K562 (cell line): ENCODE measurements at regions not wholly inside any gene's neighbourhood (a gene's known extent, or its start where the extent isn't known, plus 50 kb on each side); places are given as distances from the start of the nearest gene placed in this dataset.
A peak's percentile ranks its signal among the peaks of the same experiment; 100 is the strongest.

ENCODE experiments used
- ATAC-seq: fragments of 200-7000 bp; cut with Tn5 transposase; 3 replicates; pipeline ENCODE4 v1.9.1; 2020; ENCODE audit warnings: moderate library complexity
- BruUV-seq: library from RNA; stranded (reverse); fragments of 400-500 nt; replicated peaks from 2 replicates; lab custom pipeline; 2021; lab: Mats Ljungman, UMichigan
- CTCF ChIA-PET: fragments of 300-600 bp; formaldehyde crosslinking; extraction: SDS; loops from one replicate; lab custom pipeline; 2021; ENCODE audit warnings: low intra/inter-chr PET ratio; lab: Yijun Ruan, JAX
- POLR2A ChIA-PET: fragments of 300-600, 350-650 bp; sonication (Branson Sonifier 250); formaldehyde crosslinking; extraction: SDS; loops from one replicate; lab custom pipeline; 2021; ENCODE audit warnings: antibody characterized with exemption, inconsistent platforms; lab: Yijun Ruan, JAX
- DNase-seq, 4 experiments: peaks; one replicate each; pipeline versions ENCODE4 v3.0.0 to v3.0.0-alpha.2; 2011 to 2018; ENCODE audit warnings: low spot score in 3 of 4, mixed read lengths in 3 of 4; ENCODE audit errors: extremely low read depth in 1 of 4
- FAIRE-seq: peaks from 2 replicates; lab custom pipeline; 2011; peaks lifted over from hg19 to GRCh38; lab: Jason Lieb, UNC
- H2AFZ ChIP-seq: 2 replicates; pipeline ENCODE4 v1.6.0; 2011; ENCODE audit warnings: low read depth, low read length, control low read depth, inconsistent platforms
- H3K27ac ChIP-seq: fragments of 200-600 bp; 3 replicates; pipeline ENCODE4 v1.8.0; 2011; ENCODE audit warnings: low read depth, mild to moderate bottlenecking, control low read depth, inconsistent platforms, low read length, moderate library complexity, mixed read lengths; ENCODE audit errors: extremely low read depth
- H3K27me3 ChIP-seq, 2 experiments: fragments of 300-600 bp in 1 of 2; 2 replicates in 1 of 2; 3 replicates in 1 of 2; pipeline versions ENCODE4 v1.6.0 to v1.8.0; 2011; ENCODE audit warnings: inconsistent platforms in 2 of 2, low read length in 2 of 2, mild to moderate bottlenecking in 1 of 2, mixed read lengths in 1 of 2, moderate library complexity in 1 of 2; ENCODE audit not compliant: control insufficient read depth in 2 of 2, insufficient read depth in 2 of 2
- H3K36me3 ChIP-seq: fragments of 300-600 bp; 3 replicates; pipeline ENCODE4 v1.8.0; 2011; ENCODE audit warnings: mild to moderate bottlenecking, low read length, inconsistent platforms; ENCODE audit not compliant: control insufficient read depth, insufficient read depth
- H3K4me1 ChIP-seq, 2 experiments: fragments of 200-600 bp in 1 of 2; replicated peaks in 1 of 2; 2 replicates in 1 of 2; 3 replicates in 1 of 2; pipeline versions ENCODE4 v1.5.1 to v1.8.0; 2011; ENCODE audit warnings: inconsistent platforms in 2 of 2, low read length in 2 of 2, mild to moderate bottlenecking in 1 of 2, mixed read lengths in 1 of 2, moderate library complexity in 1 of 2; ENCODE audit not compliant: control insufficient read depth in 2 of 2, insufficient read depth in 2 of 2
- H3K4me2 ChIP-seq: 2 replicates; pipeline ENCODE4 v1.6.1; 2011; ENCODE audit warnings: low read length, control low read depth, inconsistent platforms, mixed read lengths; ENCODE audit not compliant: insufficient read depth
- H3K4me3 ChIP-seq: fragments of 200-600 bp; sonication (generic), shearing (Covaris generic); 2 replicates; pipeline ENCODE4 v1.5.1; 2016; ENCODE audit warnings: control low read depth, inconsistent platforms
- H3K79me2 ChIP-seq: fragments of 200-600 bp; 3 replicates; pipeline ENCODE4 v1.8.0; 2011; ENCODE audit warnings: low read length, inconsistent platforms; ENCODE audit not compliant: control insufficient read depth, insufficient read depth
- H3K9ac ChIP-seq, 2 experiments: 2 replicates each; pipeline versions ENCODE4 v1.6.0 to v1.6.1; 2011; ENCODE audit warnings: low read depth in 2 of 2, low read length in 2 of 2, control low read depth in 1 of 2, inconsistent platforms in 1 of 2, mild to moderate bottlenecking in 1 of 2, mixed read lengths in 1 of 2; ENCODE audit not compliant: insufficient read depth in 1 of 2
- H3K9me1 ChIP-seq: one replicate; pipeline ENCODE4 v1.6.0; 2011; ENCODE audit warnings: inconsistent platforms, mild to moderate bottlenecking, low read length, moderate library complexity; ENCODE audit not compliant: control insufficient read depth, insufficient read depth
- H3K9me3 ChIP-seq: replicated peaks from 2 replicates; pipeline ENCODE4 v1.5.1; 2011; ENCODE audit warnings: low read depth, low read length, inconsistent platforms; ENCODE audit not compliant: control insufficient read depth, insufficient read depth
- H4K20me1 ChIP-seq: replicated peaks from 2 replicates; pipeline ENCODE4 v1.6.1; 2011; ENCODE audit warnings: low read length, inconsistent platforms, mixed read lengths; ENCODE audit not compliant: control insufficient read depth, insufficient read depth
- ETV1 ChIP-seq: fragments of 450-650 bp; conservative IDR thresholded peaks from 2 replicates; pipeline ENCODE4 v1.6.1; 2016; ENCODE audit warnings: missing genetic modification characterization, control low read depth, low read depth, missing compliant biosample characterization
- GMEB1 ChIP-seq: fragments of 250-450 bp; sonication (Bioruptor Pico); IDR thresholded peaks from 2 replicates; pipeline ENCODE4 v1.4.0; 2020; ENCODE audit warnings: mild to moderate bottlenecking
- GTF2E2 ChIP-seq: fragments of 200-800 bp; sonication (Bioruptor generic); IDR thresholded peaks from 2 replicates; pipeline ENCODE4 v1.6.1; 2016; ENCODE audit warnings: missing genetic modification characterization, missing compliant biosample characterization
- KDM1A ChIP-seq, 2 experiments: fragments of 450-650 bp; IDR thresholded peaks; 2 replicates each; pipeline ENCODE4 v1.6.1; 2016; ENCODE audit warnings: mild to moderate bottlenecking in 2 of 2
- MEIS2 ChIP-seq: fragments of 450-650 bp; IDR thresholded peaks from 2 replicates; pipeline ENCODE4 v1.6.1; 2014; ENCODE audit warnings: mild to moderate bottlenecking; ENCODE audit not compliant: partially characterized antibody
- OTX1 ChIP-seq: fragments of 450-650 bp; formaldehyde crosslinking; IDR thresholded peaks from 2 replicates; pipeline ENCODE4 v1.4.0; 2022; ENCODE audit warnings: mild to moderate bottlenecking
- YY1 ChIP-seq, 3 experiments: IDR thresholded peaks; 2 replicates each; pipeline ENCODE4 v1.6.1; 2011; ENCODE audit warnings: low read length in 2 of 3, mild to moderate bottlenecking in 2 of 3, moderate library complexity in 2 of 3, borderline replicate concordance in 1 of 3, control low read depth in 1 of 3, low read depth in 1 of 3; ENCODE audit not compliant: insufficient read depth in 3 of 3, insufficient replicate concordance in 2 of 3, control insufficient read depth in 1 of 3, insufficient read length in 1 of 3; ENCODE audit errors: extremely low read depth in 1 of 3
- ZNF589 ChIP-seq: fragments of 200-800 bp; sonication (Bioruptor generic); IDR thresholded peaks from 2 replicates; pipeline ENCODE4 v1.6.1; 2016; ENCODE audit warnings: low read depth, missing genetic modification characterization, missing compliant biosample characterization
- WGBS: fragments of 100-300 bp; shearing (Covaris generic); methylation state at CpG from one replicate; pipeline ENCODE4 v1.1.6; 2016; ENCODE audit warnings: low coverage, mixed read lengths; ENCODE audit not compliant: insufficient coverage; ENCODE audit errors: missing lambda C conversion rate; 5-methylcytosine and 5-hydroxymethylcytosine counted together
- in situ Hi-C: fragments of 300-500 bp; cut with MboI; formaldehyde crosslinking; loops from 4 replicates; pipeline ENCODE4 v1.15.0; 2018; ENCODE audit warnings: inconsistent platforms, mixed read lengths
- intact Hi-C: fragments of 100-400 bp; cut with micrococcal nuclease; formaldehyde crosslinking; loops from 2 replicates; pipeline ENCODE4 v1.14.2; 2022
- TF ChIP-seq, protein P1 (sequence below): fragments of 450-650 bp; formaldehyde crosslinking; IDR thresholded peaks from 2 replicates; pipeline ENCODE4 v1.4.0; 2022; ENCODE audit warnings: mild to moderate bottlenecking, moderate library complexity

- CTCF ChIA-PET, result no interaction called here
- WGBS, result 7% methylated on average over 12 of the region's 13 CpGs
- Histone ChIP-seq H3K4me3 (peak overlapping the region; percentile 42), H4K20me1 (no peaks in the 10 kb centered on the region), H2AFZ (peak overlapping the region; percentile 63), H3K9me1 (no peaks in the 10 kb centered on the region), H3K4me1 (peaks cover 53 to 56% of the 10 kb centered on the region in 2 experiments), H3K9ac (peak overlapping the region; percentile 53 to 85), H3K27me3 (no peaks in the 10 kb centered on the region), H3K79me2 (no peaks in the 10 kb centered on the region), H3K36me3 (no peaks in the 10 kb centered on the region), H3K27ac (peak overlapping the region; percentile 88), H3K4me2 (peak overlapping the region; percentile 71), H3K9me3 (no peaks in the 10 kb centered on the region)
- FAIRE-seq (peak; percentile 72), ATAC-seq (peak; percentile 3; the same call in 1 of the 3 replicates), DNase-seq (peak in 1 of 4 experiments; percentile 24)
- in situ Hi-C loops, result no loop called here
- BruUV-seq, result TSS peak; percentile 80
- intact Hi-C loops, result loop anchor here (5.0 kb wide), 1 partner anchor 38 kb away; no protein-coding TSS in a partner anchor
- POLR2A ChIA-PET, result interaction anchor here (1.2 kb wide), 1 partner anchor 8 kb away, joined by 6 read pairs; no protein-coding TSS in a partner anchor
- TF ChIP-seq YY1 (IDR thresholded peaks at IDR 0.05; ENCODE audit: borderline replicate concordance in 1 of 3, control insufficient read depth in 1 of 3, extremely low read depth in 1 of 3, insufficient read depth in 3 of 3, insufficient read length in 1 of 3, insufficient replicate concordance in 2 of 3, low read depth in 1 of 3, low read length in 2 of 3), result peak in 2 of 3 experiments; percentile 3 to 20
- TF ChIP-seq, protein P1, sequence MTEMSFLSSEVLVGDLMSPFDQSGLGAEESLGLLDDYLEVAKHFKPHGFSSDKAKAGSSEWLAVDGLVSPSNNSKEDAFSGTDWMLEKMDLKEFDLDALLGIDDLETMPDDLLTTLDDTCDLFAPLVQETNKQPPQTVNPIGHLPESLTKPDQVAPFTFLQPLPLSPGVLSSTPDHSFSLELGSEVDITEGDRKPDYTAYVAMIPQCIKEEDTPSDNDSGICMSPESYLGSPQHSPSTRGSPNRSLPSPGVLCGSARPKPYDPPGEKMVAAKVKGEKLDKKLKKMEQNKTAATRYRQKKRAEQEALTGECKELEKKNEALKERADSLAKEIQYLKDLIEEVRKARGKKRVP (CRISPR knock-in tag), result peak; percentile 43; the same call in 1 of the 2 replicates
- no peak for TF ChIP-seq OTX1 (CRISPR knock-in tag)
- 0 out of 2 replicates have a peak, but pooled peaks have one; percentile 9 for TF ChIP-seq GTF2E2 (tag)
- peak; percentile 12; the same call in 1 of the 2 replicates for TF ChIP-seq ZNF589
- TF ChIP-seq MEIS2, result peak; percentile 4
- TF ChIP-seq KDM1A (IDR thresholded peaks at IDR 0.05), result peak; percentile 19 to 29; a peak in 1 of 4 replicates
- peak; percentile 38; the same call in 1 of the 2 replicates for TF ChIP-seq ETV1 (tag)
- no peak for TF ChIP-seq GMEB1 (CRISPR knock-in tag)
Measured at GRCh38 chr14:76955575-76956315, 72.8 kb downstream of the IRF2BPL start.
